WTC11 (cell line): ENCODE measurements at regions not wholly inside any gene's neighbourhood (a gene's known extent, or its start where the extent isn't known, plus 50 kb on each side); places are given as distances from the start of the nearest gene placed in this dataset.

Experiments
- ATAC-seq: fragments of 200-7000 bp; cut with Tn5 transposase; 2 replicates; pipeline ENCODE4 v1.10.0; 2021; ENCODE audit warnings: mild to moderate bottlenecking, moderate library complexity
- CTCF ChIA-PET: fragments of 300-600 bp; sonication (Branson Sonifier 250); formaldehyde crosslinking; loops from one replicate; lab custom pipeline; 2021; ENCODE audit warnings: antibody characterized with exemption; lab: Charles Lee
- POLR2A ChIA-PET: fragments of 350-600 bp; sonication (Branson Sonifier 250); formaldehyde crosslinking; loops from one replicate; lab custom pipeline; 2021; ENCODE audit warnings: antibody characterized with exemption; lab: Charles Lee
- DNase-seq: peaks from one replicate; pipeline ENCODE4 v3.0.0; 2021; ENCODE audit warnings: low spot score
- H3K27ac Mint-ChIP-seq: 2 replicates; pipeline ENCODE4 v1.8.0; 2021; ENCODE audit warnings: mixed read lengths
- H3K27me3 Mint-ChIP-seq: 2 replicates; pipeline ENCODE4 v1.8.0; 2021; ENCODE audit warnings: low read depth, mild to moderate bottlenecking, moderate library complexity, mixed read lengths
- H3K36me3 Mint-ChIP-seq: 2 replicates; pipeline ENCODE4 v1.8.0; 2021; ENCODE audit warnings: mixed read lengths
- H3K4me1 Mint-ChIP-seq: 2 replicates; pipeline ENCODE4 v1.8.0; 2022; ENCODE audit warnings: mixed read lengths
- H3K4me3 Mint-ChIP-seq: 2 replicates; pipeline ENCODE4 v1.8.0; 2021; ENCODE audit warnings: mild to moderate bottlenecking, moderate library complexity, mixed read lengths
- H3K9me3 Mint-ChIP-seq: 2 replicates; pipeline ENCODE4 v1.8.0; 2021; ENCODE audit warnings: mixed read lengths
- ATF1 ChIP-seq: sonication (generic); formaldehyde crosslinking; IDR thresholded peaks from 2 replicates; pipeline ENCODE4 v1.8.1; 2023; ENCODE audit warnings: mild to moderate bottlenecking, moderate library complexity, missing genetic modification reagents
- ATF2 ChIP-seq: sonication (generic); formaldehyde crosslinking; IDR thresholded peaks from 2 replicates; pipeline ENCODE4 v1.8.1; 2022; ENCODE audit warnings: low read depth, missing genetic modification reagents, borderline replicate concordance
- E2F4 ChIP-seq: sonication (generic); formaldehyde crosslinking; IDR thresholded peaks from 2 replicates; pipeline ENCODE4 v1.8.1; 2022; ENCODE audit warnings: low read depth, mild to moderate bottlenecking, moderate library complexity, missing genetic modification reagents, borderline replicate concordance
- ETV6 ChIP-seq: sonication (generic); formaldehyde crosslinking; IDR thresholded peaks from 2 replicates; pipeline ENCODE4 v1.8.1; 2022; ENCODE audit warnings: mild to moderate bottlenecking, missing genetic modification reagents
- FOXJ3 ChIP-seq: sonication (generic); formaldehyde crosslinking; IDR thresholded peaks from 2 replicates; pipeline ENCODE4 v1.9.0; 2021; ENCODE audit warnings: missing genetic modification reagents, mild to moderate bottlenecking, borderline replicate concordance
- FOXK1 ChIP-seq: sonication (generic); formaldehyde crosslinking; IDR thresholded peaks from 2 replicates; pipeline ENCODE4 v1.8.0; 2022; ENCODE audit warnings: mild to moderate bottlenecking, moderate library complexity, missing genetic modification reagents
- GRHL2 ChIP-seq: fragments of 250-450 bp; sonication (Bioruptor Pico); IDR thresholded peaks from 2 replicates; pipeline ENCODE4 v1.8.0; 2022; ENCODE audit warnings: mild to moderate bottlenecking, moderate library complexity; ENCODE audit not compliant: insufficient replicate concordance, severe bottlenecking
- PRDM15 ChIP-seq: sonication (generic); formaldehyde crosslinking; IDR thresholded peaks from 2 replicates; pipeline ENCODE4 v1.8.0; 2022; ENCODE audit warnings: missing genetic modification reagents
- SMAD4 ChIP-seq: sonication (generic); formaldehyde crosslinking; IDR thresholded peaks from 2 replicates; pipeline ENCODE4 v1.8.0; 2022; ENCODE audit warnings: mild to moderate bottlenecking, missing genetic modification reagents
- TP53 ChIP-seq: sonication (generic); formaldehyde crosslinking; IDR thresholded peaks from 2 replicates; pipeline ENCODE4 v1.8.1; 2023; ENCODE audit warnings: mild to moderate bottlenecking, missing genetic modification reagents
- ZNF138 ChIP-seq: sonication (generic); formaldehyde crosslinking; conservative IDR thresholded peaks from 2 replicates; pipeline ENCODE4 v1.8.1; 2022; ENCODE audit warnings: mild to moderate bottlenecking, moderate library complexity, missing genetic modification reagents
- ZNF416 ChIP-seq: fragments of 250-450 bp; sonication (Bioruptor Pico); IDR thresholded peaks from 2 replicates; pipeline ENCODE4 v1.9.0; 2021; ENCODE audit warnings: mild to moderate bottlenecking, inconsistent platforms
- ZNF425 ChIP-seq: fragments of 250-450 bp; sonication (Bioruptor Pico); conservative IDR thresholded peaks from 2 replicates; pipeline ENCODE4 v1.9.0; 2021; ENCODE audit warnings: mild to moderate bottlenecking
- ZSCAN18 ChIP-seq: fragments of 250-450 bp; sonication (Bioruptor Pico); IDR thresholded peaks from 2 replicates; pipeline ENCODE4 v2.1.2; 2022; ENCODE audit warnings: mild to moderate bottlenecking, moderate library complexity

GRCh38 chr19:23526302-23526701 lies 131.0 kb upstream of the ZNF91 start (continued):
- TF ChIP-seq GRHL2 (CRISPR knock-in tag) (no peak), TP53 (CRISPR knock-in tag) (no peak), PRDM15 (CRISPR knock-in tag) (no peak), ATF1 (CRISPR knock-in tag) (no peak), E2F4 (CRISPR knock-in tag) (no peak), ZNF138 (CRISPR knock-in tag) (no peak), SMAD4 (CRISPR knock-in tag) (no peak), ZSCAN18 (CRISPR knock-in tag) (no peak), FOXK1 (CRISPR knock-in tag) (no peak)

- peaks cover 3% of the 10 kb centered on the region for H3K4me1 Mint-ChIP-seq
- ATAC-seq (no peak), DNase-seq (no peak)
- peaks cover 3% of the 10 kb centered on the region for H3K27me3 Mint-ChIP-seq
- POLR2A ChIA-PET, result no interaction called here
- TF ChIP-seq ZNF416 (CRISPR knock-in tag), result no peak
- no peak for TF ChIP-seq FOXJ3 (CRISPR knock-in tag)
- no peak for TF ChIP-seq ETV6 (CRISPR knock-in tag)
- TF ChIP-seq ATF2 (CRISPR knock-in tag), result no peak
- TF ChIP-seq ZNF425 (CRISPR knock-in tag), result no peak
- peaks cover 46% of the 10 kb centered on the region for H3K36me3 Mint-ChIP-seq
- H3K27ac Mint-ChIP-seq, result no peak overlapping the region
- CTCF ChIA-PET, result no interaction called here
- peaks cover 84% of the 10 kb centered on the region for H3K9me3 Mint-ChIP-seq
- H3K4me3 Mint-ChIP-seq, result no peak overlapping the region
Measured at GRCh38 chr19:23525276-23525852, 130.1 kb upstream of the ZNF91 start.
